HepG2 (cell line): ENCODE measurements at regions not wholly inside any gene's neighbourhood (a gene's known extent, or its start where the extent isn't known, plus 50 kb on each side); places are given as distances from the start of the nearest gene placed in this dataset.

ENCODE experiments used
- ATRX ChIP-seq: sonication (generic); formaldehyde crosslinking; IDR thresholded peaks from 2 replicates; pipeline ENCODE4 v1.4.0; 2020; ENCODE audit warnings: missing genetic modification reagents, borderline replicate concordance
- BCL6 ChIP-seq: IDR thresholded peaks from 2 replicates; pipeline ENCODE4 v1.6.1; 2016; ENCODE audit warnings: missing genetic modification reagents, missing compliant biosample characterization
- BORCS8-MEF2B ChIP-seq: sonication (generic); formaldehyde crosslinking; IDR thresholded peaks from 2 replicates; pipeline ENCODE4 v1.8.0; 2022; ENCODE audit warnings: mild to moderate bottlenecking, missing genetic modification reagents
- DMAP1 ChIP-seq: IDR thresholded peaks from 2 replicates; pipeline ENCODE4 v1.6.1; 2016
- EP300 ChIP-seq, 3 experiments: sonication (generic) in 1 of 3; formaldehyde crosslinking in 1 of 3; IDR thresholded peaks; 2 replicates each; pipeline versions ENCODE4 v1.5.1 to v1.6.1; 2011 to 2020; ENCODE audit warnings: low read depth in 2 of 3, low read length in 2 of 3, borderline replicate concordance in 1 of 3, improper control_type of control experiment in 1 of 3, mild to moderate bottlenecking in 1 of 3, missing genetic modification reagents in 1 of 3, moderate library complexity in 1 of 3
- HCFC1 ChIP-seq: fragments of 150-350 bp; IDR thresholded peaks from 2 replicates; pipeline ENCODE4 v1.6.1; 2014; ENCODE audit warnings: low read depth, low read length
- JUNB ChIP-seq: sonication (generic); formaldehyde crosslinking; IDR thresholded peaks from 2 replicates; pipeline ENCODE4 v1.8.0; 2022; ENCODE audit warnings: missing genetic modification reagents, mild to moderate bottlenecking, borderline replicate concordance
- KLF13 ChIP-seq: sonication (generic); formaldehyde crosslinking; IDR thresholded peaks from 2 replicates; pipeline ENCODE4 v1.4.0; 2020; ENCODE audit warnings: mild to moderate bottlenecking, missing genetic modification reagents
- MEIS2 ChIP-seq: sonication (generic); formaldehyde crosslinking; IDR thresholded peaks from 2 replicates; pipeline ENCODE4 v1.9.0; 2021; ENCODE audit warnings: mild to moderate bottlenecking, missing genetic modification reagents
- MZF1 ChIP-seq: sonication (generic); formaldehyde crosslinking; IDR thresholded peaks from 2 replicates; pipeline ENCODE4 v1.8.1; 2023; ENCODE audit warnings: mild to moderate bottlenecking, missing genetic modification reagents, borderline replicate concordance
- RBFOX2 ChIP-seq: fragments of 200-400 bp; formaldehyde crosslinking; IDR thresholded peaks from 2 replicates; pipeline ENCODE4 v1.6.1; 2017; ENCODE audit warnings: low read depth, mild to moderate bottlenecking, low read length
- SNRNP70 ChIP-seq: fragments of 200-400 bp; formaldehyde crosslinking; IDR thresholded peaks from 2 replicates; pipeline ENCODE4 v1.6.1; 2017; ENCODE audit warnings: mild to moderate bottlenecking, low read depth, low read length, moderate library complexity
- TBL1XR1 ChIP-seq: fragments of 150-350 bp; IDR thresholded peaks from 2 replicates; pipeline ENCODE4 v1.6.1; 2014; ENCODE audit warnings: borderline replicate concordance, low read length; ENCODE audit not compliant: partially characterized antibody
- TCF7L2 ChIP-seq: IDR thresholded peaks from 2 replicates; pipeline ENCODE4 v1.6.1; 2011; ENCODE audit warnings: mild to moderate bottlenecking, low read depth, low read length, moderate library complexity
- ZC3H13 ChIP-seq: sonication (generic); formaldehyde crosslinking; IDR thresholded peaks from 2 replicates; pipeline ENCODE4 v1.8.1; 2023; ENCODE audit warnings: mild to moderate bottlenecking, missing genetic modification reagents, moderate library complexity
- ZFY ChIP-seq: sonication (generic); formaldehyde crosslinking; IDR thresholded peaks from 2 replicates; pipeline ENCODE4 v1.4.0; 2020; ENCODE audit warnings: missing genetic modification reagents
- ZKSCAN8 ChIP-seq: IDR thresholded peaks from 2 replicates; pipeline ENCODE4 v1.6.1; 2016; ENCODE audit warnings: borderline replicate concordance, missing genetic modification reagents, missing compliant biosample characterization
- ZNF549 ChIP-seq: sonication (generic); formaldehyde crosslinking; IDR thresholded peaks from 2 replicates; pipeline ENCODE4 v1.5.0; 2020; ENCODE audit warnings: missing genetic modification reagents
- TF ChIP-seq, protein P1 (sequence below): sonication (generic); formaldehyde crosslinking; IDR thresholded peaks from 2 replicates; pipeline ENCODE4 v1.4.0; 2020; ENCODE audit warnings: mild to moderate bottlenecking, missing genetic modification reagents
- TF ChIP-seq, protein P2 (sequence below), 2 experiments: fragments of 450-650 bp in 1 of 2; sonication (generic) in 1 of 2; formaldehyde crosslinking in 1 of 2; IDR thresholded peaks; 2 replicates each; pipeline versions ENCODE4 v1.6.1 to v1.8.0; 2016 to 2022; ENCODE audit warnings: antibody characterized with exemption in 1 of 2, mild to moderate bottlenecking in 1 of 2, missing genetic modification reagents in 1 of 2
- TF ChIP-seq, protein P3 (sequence below): sonication (generic); formaldehyde crosslinking; IDR thresholded peaks from 2 replicates; pipeline ENCODE4 v1.4.0; 2020; ENCODE audit warnings: mild to moderate bottlenecking, low read depth, missing genetic modification reagents

DNA sequence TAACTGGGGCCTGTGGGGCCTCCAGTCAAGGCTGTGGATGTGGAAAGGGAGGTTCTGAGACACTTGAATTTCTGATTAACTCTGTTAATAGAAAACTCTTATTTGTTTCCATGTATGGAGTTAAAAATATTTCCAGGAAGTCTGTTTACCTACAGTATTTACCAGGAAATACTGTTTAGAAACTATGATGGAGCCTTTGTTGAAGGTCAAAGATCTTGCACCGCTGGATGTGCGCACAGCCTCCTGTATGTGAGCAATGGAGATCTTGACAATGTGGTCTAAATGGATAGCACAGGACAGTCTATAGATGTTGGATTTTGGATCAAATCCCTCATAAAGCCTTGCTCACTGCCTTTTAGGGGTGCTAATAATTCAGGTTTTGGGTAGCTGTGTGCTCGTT is 268.4 kb downstream of the DLEU7 start (continued):
- TF ChIP-seq, protein P1, sequence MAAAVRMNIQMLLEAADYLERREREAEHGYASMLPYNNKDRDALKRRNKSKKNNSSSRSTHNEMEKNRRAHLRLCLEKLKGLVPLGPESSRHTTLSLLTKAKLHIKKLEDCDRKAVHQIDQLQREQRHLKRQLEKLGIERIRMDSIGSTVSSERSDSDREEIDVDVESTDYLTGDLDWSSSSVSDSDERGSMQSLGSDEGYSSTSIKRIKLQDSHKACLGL: no peak
- TF ChIP-seq ATRX (CRISPR knock-in tag): no peak
- TF ChIP-seq ZC3H13 (CRISPR knock-in tag): no peak
- TF ChIP-seq TBL1XR1: peak; percentile 26
- TF ChIP-seq, protein P2, sequence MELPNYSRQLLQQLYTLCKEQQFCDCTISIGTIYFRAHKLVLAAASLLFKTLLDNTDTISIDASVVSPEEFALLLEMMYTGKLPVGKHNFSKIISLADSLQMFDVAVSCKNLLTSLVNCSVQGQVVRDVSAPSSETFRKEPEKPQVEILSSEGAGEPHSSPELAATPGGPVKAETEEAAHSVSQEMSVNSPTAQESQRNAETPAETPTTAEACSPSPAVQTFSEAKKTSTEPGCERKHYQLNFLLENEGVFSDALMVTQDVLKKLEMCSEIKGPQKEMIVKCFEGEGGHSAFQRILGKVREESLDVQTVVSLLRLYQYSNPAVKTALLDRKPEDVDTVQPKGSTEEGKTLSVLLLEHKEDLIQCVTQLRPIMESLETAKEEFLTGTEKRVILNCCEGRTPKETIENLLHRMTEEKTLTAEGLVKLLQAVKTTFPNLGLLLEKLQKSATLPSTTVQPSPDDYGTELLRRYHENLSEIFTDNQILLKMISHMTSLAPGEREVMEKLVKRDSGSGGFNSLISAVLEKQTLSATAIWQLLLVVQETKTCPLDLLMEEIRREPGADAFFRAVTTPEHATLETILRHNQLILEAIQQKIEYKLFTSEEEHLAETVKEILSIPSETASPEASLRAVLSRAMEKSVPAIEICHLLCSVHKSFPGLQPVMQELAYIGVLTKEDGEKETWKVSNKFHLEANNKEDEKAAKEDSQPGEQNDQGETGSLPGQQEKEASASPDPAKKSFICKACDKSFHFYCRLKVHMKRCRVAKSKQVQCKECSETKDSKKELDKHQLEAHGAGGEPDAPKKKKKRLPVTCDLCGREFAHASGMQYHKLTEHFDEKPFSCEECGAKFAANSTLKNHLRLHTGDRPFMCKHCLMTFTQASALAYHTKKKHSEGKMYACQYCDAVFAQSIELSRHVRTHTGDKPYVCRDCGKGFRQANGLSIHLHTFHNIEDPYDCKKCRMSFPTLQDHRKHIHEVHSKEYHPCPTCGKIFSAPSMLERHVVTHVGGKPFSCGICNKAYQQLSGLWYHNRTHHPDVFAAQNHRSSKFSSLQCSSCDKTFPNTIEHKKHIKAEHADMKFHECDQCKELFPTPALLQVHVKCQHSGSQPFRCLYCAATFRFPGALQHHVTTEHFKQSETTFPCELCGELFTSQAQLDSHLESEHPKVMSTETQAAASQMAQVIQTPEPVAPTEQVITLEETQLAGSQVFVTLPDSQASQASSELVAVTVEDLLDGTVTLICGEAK (IDR thresholded peaks at IDR 0.05): no peak
- TF ChIP-seq, protein P2 (CRISPR knock-in tag; IDR thresholded peaks at IDR 0.05): no peak
- TF ChIP-seq ZFY (CRISPR knock-in tag): no peak
- no peak for TF ChIP-seq JUNB (CRISPR knock-in tag)
- no peak for TF ChIP-seq MZF1 (CRISPR knock-in tag)
- no peak for TF ChIP-seq BORCS8-MEF2B (CRISPR knock-in tag)
- TF ChIP-seq MEIS2: no peak
- TF ChIP-seq, protein P3, sequence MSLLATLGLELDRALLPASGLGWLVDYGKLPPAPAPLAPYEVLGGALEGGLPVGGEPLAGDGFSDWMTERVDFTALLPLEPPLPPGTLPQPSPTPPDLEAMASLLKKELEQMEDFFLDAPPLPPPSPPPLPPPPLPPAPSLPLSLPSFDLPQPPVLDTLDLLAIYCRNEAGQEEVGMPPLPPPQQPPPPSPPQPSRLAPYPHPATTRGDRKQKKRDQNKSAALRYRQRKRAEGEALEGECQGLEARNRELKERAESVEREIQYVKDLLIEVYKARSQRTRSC: no peak
- TF ChIP-seq HCFC1: no peak
- TF ChIP-seq RBFOX2: no peak
- TF ChIP-seq DMAP1: no peak
- no peak for TF ChIP-seq TCF7L2
- TF ChIP-seq ZKSCAN8 (CRISPR knock-in tag): no peak
- no peak for TF ChIP-seq KLF13 (CRISPR knock-in tag)
- TF ChIP-seq SNRNP70: no peak
- TF ChIP-seq BCL6 (CRISPR knock-in tag): peak; percentile 86
- no peak for TF ChIP-seq ZNF549 (CRISPR knock-in tag)
- TF ChIP-seq EP300 (IDR thresholded peaks at IDR 0.05; ENCODE audit: low read depth in 2 of 2, low read length in 2 of 2): peak in 1 of 2 experiments; percentile 38; a peak in 1 of 4 replicates
- TF ChIP-seq EP300 (CRISPR knock-in tag; IDR thresholded peaks at IDR 0.05; ENCODE audit: borderline replicate concordance): no peak
